B cell (primary cell): ENCODE measurements at regions not wholly inside any gene's neighbourhood (a gene's known extent, or its start where the extent isn't known, plus 50 kb on each side); places are given as distances from the start of the nearest gene placed in this dataset.

Source experiments
- CTCF ChIP-seq: fragments of 200-600 bp; IDR thresholded peaks from one replicate; pipeline ENCODE4 v1.8.0; 2022; ENCODE audit warnings: antibody characterized with exemption, mild to moderate bottlenecking
- EZH2 ChIP-seq: IDR thresholded peaks from 2 replicates; pipeline ENCODE4 v1.6.1; 2012; ENCODE audit warnings: borderline replicate concordance, low read depth, mild to moderate bottlenecking, moderate library complexity, low read length; ENCODE audit not compliant: insufficient read depth, poor library complexity, severe bottlenecking

- no peak for TF ChIP-seq EZH2
- TF ChIP-seq CTCF: no peak
Observed at GRCh38 chr9:117541181-117541580, 126.3 kb upstream of the ASTN2 start.
